Activated T-helper 17 cell treated with anti-CD3 and anti-CD28 coated beads, Interleukin-2, amount 50 U/mL, for 72 hours (primary cell): ENCODE measurements at regions not wholly inside any gene's neighbourhood (a gene's known extent, or its start where the extent isn't known, plus 50 kb on each side); places are given as distances from the start of the nearest gene placed in this dataset.
"Not testable (repeated sequence)": the region's sequence is repeated elsewhere in the genome, so short reads cannot be mapped to it uniquely, and the experiment has no call there.

Experiments
- ATAC-seq: fragments of 150-1000 bp; cut with Tn5 transposase; replicated peaks from 2 replicates; pipeline ENCODE4 v1.10.0; 2021; ENCODE audit warnings: mild to moderate bottlenecking, moderate library complexity
- H3K27ac Mint-ChIP-seq: one replicate; pipeline ENCODE4 v1.8.0; 2022; ENCODE audit warnings: mixed read lengths
- H3K27me3 Mint-ChIP-seq: one replicate; pipeline ENCODE4 v1.8.0; 2022; ENCODE audit warnings: mixed read lengths
- H3K36me3 Mint-ChIP-seq: one replicate; pipeline ENCODE4 v1.8.0; 2022; ENCODE audit warnings: low read depth, mild to moderate bottlenecking, mixed read lengths
- H3K4me1 Mint-ChIP-seq: one replicate; pipeline ENCODE4 v1.8.0; 2022; ENCODE audit warnings: mixed read lengths
- H3K4me3 Mint-ChIP-seq: one replicate; pipeline ENCODE4 v1.8.0; 2022; ENCODE audit warnings: mild to moderate bottlenecking, mixed read lengths
- H3K9me3 Mint-ChIP-seq: one replicate; pipeline ENCODE4 v1.8.0; 2022; ENCODE audit warnings: mixed read lengths

GRCh38 chr9:104195142-104195541 lies 101.0 kb downstream of the SMC2 start:
- not testable (repeated sequence) for ATAC-seq, H3K27ac Mint-ChIP-seq, H3K9me3 Mint-ChIP-seq, H3K36me3 Mint-ChIP-seq, H3K4me3 Mint-ChIP-seq, H3K4me1 Mint-ChIP-seq, H3K27me3 Mint-ChIP-seq

- H3K4me3 Mint-ChIP-seq, result no peak overlapping the region
- H3K36me3 Mint-ChIP-seq, result no peaks in the 10 kb centered on the region
- H3K4me1 Mint-ChIP-seq, result no peaks in the 10 kb centered on the region
- peaks cover 6% of the 10 kb centered on the region for H3K27me3 Mint-ChIP-seq
- ATAC-seq, result no peak
- no peak overlapping the region for H3K27ac Mint-ChIP-seq
- no peaks in the 10 kb centered on the region for H3K9me3 Mint-ChIP-seq
Measured at GRCh38 chr9:104200456-104200994, 106.4 kb downstream of the SMC2 start.

GRCh38 chr9:104206766-104207165 lies 112.7 kb downstream of the SMC2 start:
- no peaks in the 10 kb centered on the region for H3K36me3 Mint-ChIP-seq
- H3K4me3 Mint-ChIP-seq, result no peak overlapping the region
- no peaks in the 10 kb centered on the region for H3K9me3 Mint-ChIP-seq
- H3K27ac Mint-ChIP-seq, result no peak overlapping the region
- ATAC-seq, result no peak
- H3K27me3 Mint-ChIP-seq, result peaks cover 3% of the 10 kb centered on the region
- no peaks in the 10 kb centered on the region for H3K4me1 Mint-ChIP-seq

DNA sequence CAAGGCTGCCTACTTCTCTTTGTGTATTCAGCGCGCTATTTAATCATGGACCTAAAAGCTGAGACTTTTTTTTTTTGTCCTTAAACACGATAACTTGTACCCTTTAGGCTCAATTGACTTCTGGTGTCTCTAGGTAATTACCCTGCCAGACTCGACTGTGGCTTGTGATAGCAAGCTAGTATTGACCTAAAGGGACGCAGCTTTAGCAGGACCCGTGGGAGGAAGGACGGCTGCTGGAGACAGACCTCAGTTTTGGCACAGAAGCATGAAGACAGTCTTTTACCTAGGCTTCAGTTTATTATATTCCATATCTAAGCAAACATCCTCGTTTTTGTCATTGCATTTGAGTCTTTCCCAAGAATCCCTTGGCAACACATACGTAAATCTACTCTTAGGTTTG lies 115.3 kb downstream of the SMC2 start:
- no peaks in the 10 kb centered on the region for H3K4me1 Mint-ChIP-seq
- no peak overlapping the region for H3K27ac Mint-ChIP-seq
- ATAC-seq, result no peak
- no peak overlapping the region for H3K4me3 Mint-ChIP-seq
- H3K27me3 Mint-ChIP-seq, result peaks cover 3% of the 10 kb centered on the region
- H3K9me3 Mint-ChIP-seq, result no peaks in the 10 kb centered on the region
- H3K36me3 Mint-ChIP-seq, result no peaks in the 10 kb centered on the region

DNA sequence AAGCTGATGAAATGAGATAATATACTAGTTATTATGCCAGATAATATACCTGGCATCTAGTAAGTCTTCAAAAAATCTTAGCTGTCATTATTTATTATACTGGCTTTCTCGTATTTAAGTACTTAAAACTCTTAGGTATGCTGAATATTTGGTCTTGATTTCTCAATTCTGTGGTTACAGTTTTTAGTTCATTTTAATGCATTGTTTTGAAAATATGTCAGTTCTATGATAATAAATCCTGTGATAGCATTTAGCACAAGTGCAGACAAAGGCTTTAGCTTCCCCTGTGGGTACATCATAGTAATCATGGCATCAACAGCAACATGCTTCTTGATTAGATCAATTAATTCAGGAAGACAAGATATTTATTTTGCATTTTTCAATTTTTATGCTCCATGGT lies 133.0 kb downstream of the SMC2 start:
- no peaks in the 10 kb centered on the region for H3K36me3 Mint-ChIP-seq
- ATAC-seq, result no peak
- H3K27ac Mint-ChIP-seq, result no peak overlapping the region
- no peaks in the 10 kb centered on the region for H3K9me3 Mint-ChIP-seq
- no peaks in the 10 kb centered on the region for H3K4me1 Mint-ChIP-seq
- H3K4me3 Mint-ChIP-seq, result no peak overlapping the region
- H3K27me3 Mint-ChIP-seq, result no peaks in the 10 kb centered on the region

DNA sequence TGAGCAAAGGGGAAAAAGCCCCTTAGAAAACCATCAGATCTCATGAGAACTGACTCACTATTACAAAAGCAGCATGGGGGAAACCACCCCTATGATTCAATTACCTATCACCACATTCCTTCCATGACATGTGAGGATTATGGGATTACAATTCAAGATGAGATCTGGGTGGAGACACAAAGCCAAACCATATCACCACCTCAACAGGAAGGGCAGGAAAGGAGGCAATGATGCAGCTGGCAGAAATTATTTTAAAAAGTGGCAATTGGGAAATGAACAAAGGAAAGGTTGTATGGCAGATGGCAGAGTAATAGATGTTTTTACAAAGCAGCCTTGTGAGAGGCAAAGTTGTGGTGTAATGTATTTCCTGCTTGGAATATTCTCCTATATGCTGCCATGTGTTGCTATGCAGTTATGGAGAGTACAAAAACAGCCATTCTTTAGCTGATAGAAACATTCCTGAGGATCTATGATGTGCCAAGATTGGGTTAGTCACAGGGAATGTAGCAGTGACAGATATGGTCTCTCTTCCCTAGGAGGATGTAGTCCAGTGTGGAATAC lies 138.8 kb downstream of the SMC2 start:
- Mint-ChIP-seq H3K27me3 (no peaks in the 10 kb centered on the region), H3K9me3 (no peaks in the 10 kb centered on the region), H3K4me3 (no peak overlapping the region), H3K36me3 (no peaks in the 10 kb centered on the region), H3K4me1 (no peaks in the 10 kb centered on the region), H3K27ac (no peak overlapping the region)
- ATAC-seq, result peak; percentile 14

DNA sequence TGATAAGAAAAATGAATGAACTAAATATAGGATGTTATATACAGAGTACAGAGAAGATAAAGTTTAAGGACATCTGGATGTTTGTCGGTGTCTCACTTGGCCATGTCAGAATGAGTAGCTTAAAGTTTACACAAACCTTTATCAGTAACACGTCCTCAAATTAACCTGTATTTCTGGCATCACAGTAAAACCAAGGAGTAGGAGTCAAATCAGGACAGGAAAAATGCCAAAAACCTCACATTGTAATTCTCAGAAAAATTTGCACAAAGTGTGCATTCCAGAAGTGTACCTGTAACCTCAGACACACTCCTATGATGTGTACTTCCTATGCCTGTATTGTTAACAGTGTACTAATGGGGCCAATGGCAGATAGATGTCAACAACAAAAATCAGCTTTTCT lies 139.3 kb downstream of the SMC2 start:
- no peak overlapping the region for H3K27ac Mint-ChIP-seq
- no peaks in the 10 kb centered on the region for H3K36me3 Mint-ChIP-seq
- no peak for ATAC-seq
- H3K9me3 Mint-ChIP-seq, result no peaks in the 10 kb centered on the region
- H3K4me3 Mint-ChIP-seq, result no peak overlapping the region
- no peaks in the 10 kb centered on the region for H3K4me1 Mint-ChIP-seq
- no peaks in the 10 kb centered on the region for H3K27me3 Mint-ChIP-seq

- not testable (repeated sequence) for H3K27ac Mint-ChIP-seq, H3K4me3 Mint-ChIP-seq
Measured at GRCh38 chr9:104234632-104235337, 140.7 kb downstream of the SMC2 start.

GRCh38 chr9:104235347-104236120 lies 141.4 kb downstream of the SMC2 start:
- not testable (repeated sequence) for H3K27me3 Mint-ChIP-seq, H3K36me3 Mint-ChIP-seq, H3K27ac Mint-ChIP-seq, ATAC-seq, H3K4me3 Mint-ChIP-seq, H3K9me3 Mint-ChIP-seq, H3K4me1 Mint-ChIP-seq

More at GRCh38 chr9:104234632-104235337, 140.7 kb downstream of the SMC2 start:
- H3K9me3 Mint-ChIP-seq, H3K36me3 Mint-ChIP-seq, H3K4me1 Mint-ChIP-seq, H3K27me3 Mint-ChIP-seq, ATAC-seq: not testable (repeated sequence)

DNA sequence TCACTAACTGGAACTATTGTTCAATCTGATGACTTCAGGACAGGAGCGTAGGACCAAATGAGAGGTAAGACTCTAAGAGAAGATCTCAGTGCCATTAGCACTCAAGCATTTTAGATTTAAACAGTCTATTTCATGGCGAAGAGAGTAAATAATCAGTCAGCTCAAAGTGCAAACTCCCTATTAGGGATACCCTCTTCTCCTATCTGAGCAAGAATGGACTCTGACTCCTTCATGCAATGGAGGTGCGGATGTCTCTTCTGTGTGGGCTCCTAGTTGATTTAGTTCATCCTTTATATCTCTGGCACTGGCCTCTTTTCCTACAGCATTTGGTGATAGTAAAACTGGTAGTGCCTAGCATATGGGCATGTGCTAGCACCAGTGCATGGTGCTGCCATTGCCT lies 144.6 kb downstream of the SMC2 start:
- no peak overlapping the region for H3K4me3 Mint-ChIP-seq
- no peaks in the 10 kb centered on the region for H3K4me1 Mint-ChIP-seq
- no peaks in the 10 kb centered on the region for H3K27me3 Mint-ChIP-seq
- H3K36me3 Mint-ChIP-seq, result no peaks in the 10 kb centered on the region
- H3K27ac Mint-ChIP-seq, result no peak overlapping the region
- no peaks in the 10 kb centered on the region for H3K9me3 Mint-ChIP-seq
- no peak for ATAC-seq

- Mint-ChIP-seq H3K27me3 (no peaks in the 10 kb centered on the region), H3K4me3 (no peak overlapping the region), H3K27ac (no peak overlapping the region), H3K4me1 (no peaks in the 10 kb centered on the region), H3K9me3 (no peaks in the 10 kb centered on the region), H3K36me3 (no peaks in the 10 kb centered on the region)
- ATAC-seq, result no peak
Measured at GRCh38 chr9:104240890-104241289, 146.8 kb downstream of the SMC2 start.

DNA sequence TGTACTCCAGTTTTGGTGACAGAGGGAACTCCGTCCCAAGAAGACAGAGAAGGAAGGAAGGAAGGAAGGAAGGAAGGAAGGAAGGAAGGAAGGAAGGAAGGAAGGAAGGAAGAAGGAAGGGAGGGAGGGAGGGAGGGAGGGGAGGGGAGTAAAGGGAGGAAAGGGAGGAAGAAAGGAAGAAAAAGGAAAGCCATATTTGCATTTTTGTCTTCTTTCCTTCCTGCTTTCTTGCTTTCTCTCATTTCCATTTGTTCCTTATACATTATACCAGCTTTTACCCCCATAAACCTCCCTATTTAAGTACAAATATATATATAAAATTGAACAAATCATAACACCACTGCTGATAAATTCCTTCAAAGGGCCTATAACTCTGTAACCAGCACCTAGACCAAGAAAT lies 151.8 kb downstream of the SMC2 start:
- Mint-ChIP-seq H3K36me3 (no peaks in the 10 kb centered on the region), H3K27ac (no peak overlapping the region), H3K4me1 (no peaks in the 10 kb centered on the region), H3K4me3 (no peak overlapping the region), H3K9me3 (no peaks in the 10 kb centered on the region), H3K27me3 (no peaks in the 10 kb centered on the region)
- ATAC-seq, result no peak

DNA sequence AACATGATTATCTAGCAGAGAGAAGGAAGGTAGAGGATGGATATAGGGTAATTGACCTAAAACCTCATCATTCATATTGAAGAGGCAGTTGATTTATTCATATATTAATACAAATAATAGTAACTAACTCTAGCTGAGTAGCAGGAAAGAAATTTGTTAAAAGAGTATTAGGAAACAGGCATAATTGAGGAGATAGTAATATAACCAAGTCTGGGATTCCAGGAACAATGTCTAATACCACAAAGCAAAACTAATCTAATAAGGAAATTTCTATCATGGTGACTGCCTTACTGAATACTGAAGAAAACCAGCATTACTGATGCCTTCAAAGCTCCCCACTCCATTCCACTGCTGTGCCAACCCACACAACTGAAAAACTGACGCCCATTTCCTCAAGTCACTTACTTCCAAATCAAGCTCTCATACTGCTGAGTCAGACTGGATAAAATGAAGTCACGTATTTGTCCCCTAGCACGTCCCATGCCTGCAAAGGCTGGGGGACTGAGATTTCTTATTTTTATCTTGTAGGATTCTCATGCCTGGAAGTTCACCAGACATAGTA lies 153.9 kb downstream of the SMC2 start:
- Mint-ChIP-seq H3K27me3 (no peaks in the 10 kb centered on the region), H3K4me1 (no peaks in the 10 kb centered on the region), H3K27ac (no peak overlapping the region), H3K4me3 (no peak overlapping the region), H3K36me3 (no peaks in the 10 kb centered on the region), H3K9me3 (peaks cover 5% of the 10 kb centered on the region)
- peak; percentile 29 for ATAC-seq

DNA sequence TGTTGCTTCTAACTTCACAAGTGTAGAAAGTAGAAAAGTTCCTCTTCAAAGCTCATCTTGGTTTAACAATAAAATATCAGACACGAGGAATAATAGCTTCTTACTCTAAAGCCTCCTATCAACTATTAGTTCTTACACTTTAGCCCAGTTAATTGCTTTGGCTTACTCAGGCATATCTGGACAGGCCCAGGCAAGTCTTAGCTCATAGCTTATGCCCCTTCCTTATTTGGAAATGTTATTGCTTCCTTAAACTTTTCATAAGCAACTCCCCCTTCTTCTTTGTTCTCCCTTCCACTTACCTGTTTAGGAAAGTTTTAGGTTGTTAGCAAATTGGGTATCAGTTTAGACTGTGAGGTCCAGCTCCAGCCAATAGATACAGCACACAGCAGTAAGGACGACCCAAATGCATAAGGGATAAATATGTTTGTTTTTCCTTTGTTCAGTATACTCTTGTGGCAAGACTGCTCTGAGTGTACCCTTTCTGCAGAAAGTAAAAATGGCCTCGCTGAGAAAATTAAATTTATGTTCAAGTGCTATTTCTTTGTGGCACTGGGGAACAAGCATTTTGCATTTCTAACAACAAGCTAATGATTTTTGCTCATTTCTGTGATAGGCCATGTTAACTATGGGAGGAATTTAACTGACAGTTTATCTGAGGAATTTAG lies 162.1 kb downstream of the SMC2 start:
- H3K27ac Mint-ChIP-seq, result no peak overlapping the region
- peaks cover 5% of the 10 kb centered on the region for H3K9me3 Mint-ChIP-seq
- peaks cover 16% of the 10 kb centered on the region for H3K27me3 Mint-ChIP-seq
- ATAC-seq, result no peak
- H3K4me3 Mint-ChIP-seq, result no peak overlapping the region
- H3K4me1 Mint-ChIP-seq, result no peaks in the 10 kb centered on the region
- no peaks in the 10 kb centered on the region for H3K36me3 Mint-ChIP-seq
